Esophagus squamous epithelium (tissue), 5 donors: ENCODE measurements at regions not wholly inside any gene's neighbourhood (a gene's known extent, or its start where the extent isn't known, plus 50 kb on each side); places are given as distances from the start of the nearest gene placed in this dataset.

Experiments
- DNase-seq: peaks from one replicate; lab custom pipeline; 2025; lab: John Stamatoyannopoulos, UW
- H3K27ac ChIP-seq, 4 donors: fragments of 200-600 bp; sonication (generic); one replicate each; pipeline ENCODE4 v1.5.1; 2016 to 2019; ENCODE audit warnings: mild to moderate bottlenecking in 1 of 4
- H3K27me3 ChIP-seq, 4 donors: fragments of 200-600 bp; sonication (generic); 1 replicate in 3 of 4; 2 replicates in 1 of 4; pipeline versions ENCODE4 v1.5.1 to v1.6.0; 2017 to 2021; ENCODE audit warnings: antibody characterized with exemption in 1 of 4
- H3K36me3 ChIP-seq, 3 donors: fragments of 200-600 bp; sonication (generic); one replicate each; pipeline ENCODE4 v1.5.1; 2016 to 2019
- H3K4me1 ChIP-seq, 3 donors: fragments of 200-600 bp; sonication (generic); one replicate each; pipeline ENCODE4 v1.5.1; 2017 to 2019
- H3K4me3 ChIP-seq, 4 donors: fragments of 200-600 bp; sonication (generic); 1 replicate in 3 of 4; 2 replicates in 1 of 4; pipeline ENCODE4 v1.5.1; 2016 to 2019; ENCODE audit warnings: mild to moderate bottlenecking in 2 of 4, moderate library complexity in 1 of 4
- H3K9me3 ChIP-seq, 3 donors: fragments of 200-600 bp; sonication (generic); one replicate each; pipeline ENCODE4 v1.5.1; 2016 to 2019
- POLR2A ChIP-seq, 4 donors: fragments of 450-650 bp; IDR thresholded peaks; one replicate each; pipeline ENCODE4 v1.6.1; 2017; ENCODE audit warnings: antibody characterized with exemption in 4 of 4, mild to moderate bottlenecking in 4 of 4, moderate library complexity in 3 of 4
- whole genome bisulfite sequencing, 2 donors: methylation state at CpG; one replicate each; pipeline ENCODE4 v1.1.5; 2018; 5-methylcytosine and 5-hydroxymethylcytosine counted together
- intact Hi-C: fragments of 100-400 bp; cut with DNase I; formaldehyde crosslinking; loops from one replicate; pipeline ENCODE4 v1.15.0; 2022
- TF ChIP-seq, protein P1 (sequence below), 6 experiments: fragments of 450-650 bp in 4 of 6; fragments of 200-600 bp in 2 of 6; sonication (generic) in 2 of 6; IDR thresholded peaks; one replicate each; pipeline ENCODE4 v1.5.1; 2016 to 2019; ENCODE audit warnings: antibody characterized with exemption in 6 of 6, mild to moderate bottlenecking in 4 of 6, moderate library complexity in 4 of 6
- donor health status: DM: yes; HTN: yes; CAD: no.

DNA sequence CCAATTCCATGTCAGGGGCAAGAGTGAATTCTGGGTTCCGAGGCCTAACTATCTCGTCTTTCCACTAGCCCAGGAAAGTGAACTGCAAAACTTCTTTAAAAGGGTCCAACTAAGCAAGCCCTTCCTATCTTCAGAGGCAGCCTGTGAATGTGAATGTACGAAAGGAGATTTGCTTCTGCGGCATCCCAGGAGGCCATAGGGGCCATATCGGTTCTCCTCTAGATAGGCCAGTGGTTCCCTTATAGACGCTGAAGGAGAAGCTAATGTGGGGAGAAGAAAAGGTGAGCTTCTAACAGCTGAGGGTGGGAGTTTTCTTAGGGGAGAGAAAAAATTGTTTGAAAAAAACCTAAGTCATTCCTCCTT lies 128.0 kb upstream of the C1orf174 start:
- no peak overlapping the region for H3K4me3 ChIP-seq
- intact Hi-C loops = no loop called here
- TF ChIP-seq, protein P1, sequence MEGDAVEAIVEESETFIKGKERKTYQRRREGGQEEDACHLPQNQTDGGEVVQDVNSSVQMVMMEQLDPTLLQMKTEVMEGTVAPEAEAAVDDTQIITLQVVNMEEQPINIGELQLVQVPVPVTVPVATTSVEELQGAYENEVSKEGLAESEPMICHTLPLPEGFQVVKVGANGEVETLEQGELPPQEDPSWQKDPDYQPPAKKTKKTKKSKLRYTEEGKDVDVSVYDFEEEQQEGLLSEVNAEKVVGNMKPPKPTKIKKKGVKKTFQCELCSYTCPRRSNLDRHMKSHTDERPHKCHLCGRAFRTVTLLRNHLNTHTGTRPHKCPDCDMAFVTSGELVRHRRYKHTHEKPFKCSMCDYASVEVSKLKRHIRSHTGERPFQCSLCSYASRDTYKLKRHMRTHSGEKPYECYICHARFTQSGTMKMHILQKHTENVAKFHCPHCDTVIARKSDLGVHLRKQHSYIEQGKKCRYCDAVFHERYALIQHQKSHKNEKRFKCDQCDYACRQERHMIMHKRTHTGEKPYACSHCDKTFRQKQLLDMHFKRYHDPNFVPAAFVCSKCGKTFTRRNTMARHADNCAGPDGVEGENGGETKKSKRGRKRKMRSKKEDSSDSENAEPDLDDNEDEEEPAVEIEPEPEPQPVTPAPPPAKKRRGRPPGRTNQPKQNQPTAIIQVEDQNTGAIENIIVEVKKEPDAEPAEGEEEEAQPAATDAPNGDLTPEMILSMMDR (IDR thresholded peaks at IDR 0.05) = no peak
- no peak for TF ChIP-seq POLR2A (IDR thresholded peaks at IDR 0.05)
- no peaks in the 10 kb centered on the region for H3K4me1 ChIP-seq
- H3K36me3 ChIP-seq = no peaks in the 10 kb centered on the region
- DNase-seq = no peak
- no peak overlapping the region for H3K27ac ChIP-seq
- WGBS, 2 donors = 84 to 99% methylated on average over 5 to 6 of the region's 6 CpGs
- no peaks in the 10 kb centered on the region for H3K9me3 ChIP-seq
- peaks cover 0 to 65% (median 0%) of the 10 kb centered on the region in 4 donors for H3K27me3 ChIP-seq

GRCh38 chr1:4029376-4029775 lies 129.3 kb upstream of the C1orf174 start:
- intact Hi-C loops = no loop called here
- Histone ChIP-seq H3K27ac (no peak overlapping the region), H3K27me3 (peaks cover 0 to 72% (median 0%) of the 10 kb centered on the region in 4 donors)

DNA sequence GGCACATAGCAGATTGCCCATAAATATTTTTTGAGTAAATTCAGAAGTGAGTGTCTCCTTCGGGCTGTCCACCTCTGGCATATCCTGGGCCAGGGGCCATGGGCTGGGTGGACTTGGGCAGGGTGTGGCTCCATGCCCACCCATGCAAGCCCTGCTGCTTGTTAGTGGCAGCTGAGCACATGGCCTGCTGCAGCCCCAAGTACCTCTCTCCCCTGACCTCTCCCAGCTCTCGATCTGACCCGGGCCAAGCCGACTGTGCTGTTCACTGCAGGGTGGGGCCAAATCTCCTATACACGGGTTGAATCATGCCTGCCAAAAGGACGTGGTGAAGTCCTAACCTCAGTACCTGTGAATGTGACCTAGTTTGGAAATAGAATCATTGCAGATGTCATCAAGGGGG lies 132.5 kb upstream of the C1orf174 start:
- Histone ChIP-seq H3K9me3 (no peaks in the 10 kb centered on the region), H3K4me1 (no peaks in the 10 kb centered on the region), H3K4me3 (no peak overlapping the region), H3K27ac (no peak overlapping the region), H3K36me3 (no peaks in the 10 kb centered on the region), H3K27me3 (peaks cover 0 to 56% (median 0%) of the 10 kb centered on the region in 4 donors)
- DNase-seq = no peak
- intact Hi-C loops = no loop called here
- 14 to 47% methylated on average over 3 of the region's 6 CpGs for WGBS, 2 donors
- no peak for TF ChIP-seq POLR2A (IDR thresholded peaks at IDR 0.05)

More at GRCh38 chr1:4029376-4029775, 129.3 kb upstream of the C1orf174 start:
- Histone ChIP-seq H3K4me1 (no peaks in the 10 kb centered on the region), H3K9me3 (no peaks in the 10 kb centered on the region), H3K36me3 (no peaks in the 10 kb centered on the region), H3K4me3 (no peak overlapping the region)
- no peak for DNase-seq
- TF ChIP-seq POLR2A (IDR thresholded peaks at IDR 0.05) = no peak
- TF ChIP-seq, protein P1 (IDR thresholded peaks at IDR 0.05) = no peak

DNA sequence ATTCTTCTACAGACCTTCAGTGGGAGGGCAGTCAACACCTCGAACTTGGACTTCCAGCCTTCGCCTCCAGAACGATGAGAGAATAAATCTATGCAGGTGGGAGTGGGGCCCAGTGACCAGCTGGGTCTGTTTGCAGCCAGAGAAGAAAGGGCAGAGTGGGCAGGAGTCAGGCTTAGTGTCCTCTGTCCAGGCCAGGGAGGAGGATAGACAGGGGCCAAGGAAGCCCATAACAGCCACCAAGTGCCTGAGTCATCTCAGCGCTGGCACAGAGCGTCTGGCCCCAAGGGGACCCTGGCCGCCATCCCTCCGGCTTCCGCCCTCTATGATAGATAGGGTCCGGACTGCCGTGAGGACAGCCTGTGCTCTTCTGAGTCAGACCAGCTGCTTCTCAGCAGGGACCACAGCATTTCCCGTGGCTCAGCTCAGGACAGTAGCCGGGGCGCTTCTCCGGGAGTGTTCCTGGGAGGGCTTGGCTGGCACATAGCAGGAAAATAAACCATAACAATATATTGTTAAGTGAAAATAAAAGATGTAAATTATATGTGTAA lies 133.1 kb upstream of the C1orf174 start:
- Histone ChIP-seq H3K4me1 (no peaks in the 10 kb centered on the region), H3K36me3 (no peaks in the 10 kb centered on the region), H3K9me3 (no peaks in the 10 kb centered on the region), H3K4me3 (no peak overlapping the region), H3K27ac (no peak overlapping the region), H3K27me3 (peaks cover 0 to 50% (median 0%) of the 10 kb centered on the region in 4 donors)
- 44 to 75% methylated on average over 3 to 6 of the region's 14 CpGs for WGBS, 2 donors
- DNase-seq = no peak
- intact Hi-C loops = no loop called here
- TF ChIP-seq, protein P1 (IDR thresholded peaks at IDR 0.05) = no peak
- TF ChIP-seq POLR2A (IDR thresholded peaks at IDR 0.05) = no peak

DNA sequence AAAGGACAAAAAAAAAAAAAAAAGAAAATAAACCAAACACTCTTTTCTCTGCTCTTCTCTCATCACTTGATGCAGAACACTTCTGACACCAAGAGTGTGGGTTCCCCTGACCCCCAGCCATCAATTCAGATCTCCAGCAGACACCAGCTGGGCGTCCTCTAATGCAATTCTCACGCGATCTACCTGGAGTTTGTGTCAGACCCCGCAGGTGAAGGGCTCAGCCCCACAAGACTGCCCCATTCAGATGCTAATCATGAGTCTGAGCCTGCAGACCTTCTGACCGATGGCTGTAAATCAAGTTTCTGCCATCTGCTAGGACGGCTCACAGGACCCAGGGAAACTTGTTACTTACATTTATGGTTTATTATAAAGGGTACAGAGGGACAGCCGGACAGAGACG lies 133.6 kb upstream of the C1orf174 start:
- intact Hi-C loops = no loop called here
- H3K4me1 ChIP-seq = no peaks in the 10 kb centered on the region
- 57 to 69% methylated on average over 6 to 8 of the region's 8 CpGs for WGBS, 2 donors

More for the DNA sequence above, 133.6 kb upstream of the C1orf174 start:
- no peak overlapping the region for H3K27ac ChIP-seq
- TF ChIP-seq, protein P1 (IDR thresholded peaks at IDR 0.05) = no peak
- no peaks in the 10 kb centered on the region for H3K9me3 ChIP-seq
- no peak for DNase-seq
- H3K4me3 ChIP-seq = no peak overlapping the region
- H3K36me3 ChIP-seq = no peaks in the 10 kb centered on the region
- H3K27me3 ChIP-seq = peaks cover 0 to 50% (median 0%) of the 10 kb centered on the region in 4 donors
